Osteoblast (primary cell): ENCODE measurements at regions not wholly inside any gene's neighbourhood (a gene's known extent, or its start where the extent isn't known, plus 50 kb on each side); places are given as distances from the start of the nearest gene placed in this dataset.
"Not testable (repeated sequence)": the region's sequence is repeated elsewhere in the genome, so short reads cannot be mapped to it uniquely, and the experiment has no call there.

ENCODE experiments used
- DNase-seq: peaks from one replicate; pipeline ENCODE4 v3.0.0; 2011; ENCODE audit warnings: low spot score, mixed read lengths; ENCODE audit not compliant: insufficient read length; ENCODE audit errors: missing footprints
- H2AFZ ChIP-seq: 2 replicates; pipeline ENCODE4 v1.6.0; 2011; ENCODE audit warnings: mild to moderate bottlenecking, low read length
- H3K27ac ChIP-seq: 2 replicates; pipeline ENCODE4 v1.5.1; 2011; ENCODE audit warnings: mild to moderate bottlenecking, low read depth, low read length, moderate library complexity
- H3K27me3 ChIP-seq: 2 replicates; pipeline ENCODE4 v1.6.0; 2012; ENCODE audit warnings: mild to moderate bottlenecking, control low read depth, inconsistent platforms, low read length, moderate library complexity; ENCODE audit not compliant: insufficient read depth
- H3K36me3 ChIP-seq: 2 replicates; pipeline ENCODE4 v1.5.1; 2011; ENCODE audit warnings: mild to moderate bottlenecking, low read length, control low read depth, moderate library complexity; ENCODE audit not compliant: insufficient read depth
- H3K4me1 ChIP-seq: 2 replicates; pipeline ENCODE4 v1.5.1; 2011; ENCODE audit warnings: mild to moderate bottlenecking, low read length, control low read depth, moderate library complexity; ENCODE audit not compliant: insufficient read depth
- H3K4me2 ChIP-seq: 2 replicates; pipeline ENCODE4 v1.6.0; 2011; ENCODE audit warnings: mild to moderate bottlenecking, low read length; ENCODE audit not compliant: insufficient read depth
- H3K4me3 ChIP-seq: fragments of 200-600 bp; sonication (generic); 3 replicates; pipeline ENCODE4 v1.5.1; 2012; ENCODE audit warnings: mild to moderate bottlenecking, low read length, inconsistent platforms; ENCODE audit not compliant: insufficient read depth
- H3K79me2 ChIP-seq: 2 replicates; pipeline ENCODE4 v1.6.0; 2012; ENCODE audit warnings: mild to moderate bottlenecking, low read length, control low read depth, inconsistent platforms; ENCODE audit not compliant: insufficient read depth
- H3K9me3 ChIP-seq: 2 replicates; pipeline ENCODE4 v1.5.1; 2011; ENCODE audit warnings: low read depth, low read length, control low read depth
- H4K20me1 ChIP-seq: 2 replicates; pipeline ENCODE4 v1.6.0; 2012; ENCODE audit warnings: mild to moderate bottlenecking, low read length, control low read depth; ENCODE audit not compliant: insufficient read depth
- TF ChIP-seq, protein P1 (sequence below): IDR thresholded peaks from 2 replicates; pipeline ENCODE4 v1.5.1; 2011; ENCODE audit warnings: mild to moderate bottlenecking, low read depth, low read length, moderate library complexity; ENCODE audit errors: extremely low read depth

DNA sequence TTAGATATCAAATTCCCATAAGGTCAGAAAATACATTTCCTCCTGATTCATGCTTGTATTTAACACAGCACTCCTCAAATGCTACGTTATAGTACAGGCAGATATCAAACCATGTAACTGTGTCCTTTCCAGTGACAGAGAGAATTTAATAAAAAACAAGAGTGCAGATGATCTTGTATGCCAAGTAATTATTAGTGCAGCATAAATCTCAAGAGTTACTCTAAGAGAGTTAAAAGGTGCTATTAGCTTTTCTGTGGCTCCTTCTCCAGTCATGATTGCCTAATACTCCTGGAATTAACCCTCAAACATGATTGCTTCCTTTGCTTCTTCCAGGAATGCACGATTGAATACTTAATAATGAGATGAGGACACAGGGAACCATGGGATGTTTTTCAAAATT lies 413.0 kb upstream of the DPH6 start:
- peaks cover 14% of the 10 kb centered on the region for H3K27me3 ChIP-seq
- H3K4me2 ChIP-seq = no peak overlapping the region
- no peaks in the 10 kb centered on the region for H3K4me1 ChIP-seq
- DNase-seq = no peak
- no peak overlapping the region for H2AFZ ChIP-seq
- H4K20me1 ChIP-seq = no peaks in the 10 kb centered on the region
- H3K79me2 ChIP-seq = no peaks in the 10 kb centered on the region
- TF ChIP-seq, protein P1, sequence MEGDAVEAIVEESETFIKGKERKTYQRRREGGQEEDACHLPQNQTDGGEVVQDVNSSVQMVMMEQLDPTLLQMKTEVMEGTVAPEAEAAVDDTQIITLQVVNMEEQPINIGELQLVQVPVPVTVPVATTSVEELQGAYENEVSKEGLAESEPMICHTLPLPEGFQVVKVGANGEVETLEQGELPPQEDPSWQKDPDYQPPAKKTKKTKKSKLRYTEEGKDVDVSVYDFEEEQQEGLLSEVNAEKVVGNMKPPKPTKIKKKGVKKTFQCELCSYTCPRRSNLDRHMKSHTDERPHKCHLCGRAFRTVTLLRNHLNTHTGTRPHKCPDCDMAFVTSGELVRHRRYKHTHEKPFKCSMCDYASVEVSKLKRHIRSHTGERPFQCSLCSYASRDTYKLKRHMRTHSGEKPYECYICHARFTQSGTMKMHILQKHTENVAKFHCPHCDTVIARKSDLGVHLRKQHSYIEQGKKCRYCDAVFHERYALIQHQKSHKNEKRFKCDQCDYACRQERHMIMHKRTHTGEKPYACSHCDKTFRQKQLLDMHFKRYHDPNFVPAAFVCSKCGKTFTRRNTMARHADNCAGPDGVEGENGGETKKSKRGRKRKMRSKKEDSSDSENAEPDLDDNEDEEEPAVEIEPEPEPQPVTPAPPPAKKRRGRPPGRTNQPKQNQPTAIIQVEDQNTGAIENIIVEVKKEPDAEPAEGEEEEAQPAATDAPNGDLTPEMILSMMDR = no peak
- H3K27ac ChIP-seq = no peak overlapping the region
- no peaks in the 10 kb centered on the region for H3K9me3 ChIP-seq
- H3K4me3 ChIP-seq = no peak overlapping the region
- H3K36me3 ChIP-seq = no peaks in the 10 kb centered on the region

DNA sequence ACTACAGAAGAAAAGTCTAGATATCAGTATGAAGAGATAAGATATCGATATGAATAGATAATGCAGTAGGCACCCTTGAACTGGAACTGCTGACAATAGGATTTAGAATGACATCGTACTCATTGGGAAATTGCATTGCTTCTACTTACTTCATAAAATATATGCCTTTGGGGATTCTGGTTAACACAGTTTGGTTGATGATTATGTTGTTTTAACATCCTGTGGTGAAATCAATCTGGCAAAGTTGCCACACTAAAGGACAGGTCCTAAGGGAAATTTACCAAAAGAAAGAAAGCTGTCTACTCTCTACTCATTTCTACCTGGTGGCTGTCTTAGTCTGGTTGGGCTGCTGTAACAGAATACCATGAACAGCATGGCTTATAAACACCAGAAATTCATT lies 417.4 kb upstream of the DPH6 start:
- TF ChIP-seq, protein P1 = no peak
- Histone ChIP-seq H3K27ac (no peak overlapping the region), H3K4me2 (no peak overlapping the region), H3K79me2 (no peaks in the 10 kb centered on the region), H3K27me3 (no peaks in the 10 kb centered on the region), H3K4me1 (no peaks in the 10 kb centered on the region), H3K36me3 (no peaks in the 10 kb centered on the region), H2AFZ (no peak overlapping the region), H4K20me1 (no peaks in the 10 kb centered on the region), H3K4me3 (no peak overlapping the region), H3K9me3 (no peaks in the 10 kb centered on the region)
- no peak for DNase-seq

DNA sequence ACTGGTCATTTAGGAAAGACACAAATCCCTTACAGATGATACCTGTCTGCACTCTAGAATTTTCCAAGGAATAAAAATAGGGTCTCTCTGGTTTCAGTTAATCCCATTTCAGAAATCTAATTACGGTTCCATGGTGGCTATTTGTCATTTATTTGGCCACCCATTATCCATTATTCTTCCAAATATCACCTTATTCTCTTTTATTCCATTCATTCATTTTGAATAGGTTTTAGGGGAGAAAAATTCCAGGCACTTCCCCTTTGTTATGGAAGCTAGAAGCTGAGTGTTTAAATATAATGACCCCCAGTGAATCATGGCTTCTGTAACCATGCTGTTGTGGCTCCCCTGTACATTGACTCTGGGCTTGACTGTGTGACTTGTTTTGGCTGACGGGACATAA lies 420.8 kb upstream of the DPH6 start:
- Histone ChIP-seq H2AFZ (no peak overlapping the region), H3K27me3 (peaks cover 3% of the 10 kb centered on the region), H3K4me3 (no peak overlapping the region), H4K20me1 (no peaks in the 10 kb centered on the region), H3K27ac (no peak overlapping the region), H3K79me2 (no peaks in the 10 kb centered on the region), H3K4me2 (no peak overlapping the region), H3K4me1 (no peaks in the 10 kb centered on the region), H3K9me3 (no peaks in the 10 kb centered on the region), H3K36me3 (no peaks in the 10 kb centered on the region)
- TF ChIP-seq, protein P1 = no peak
- DNase-seq = no peak

DNA sequence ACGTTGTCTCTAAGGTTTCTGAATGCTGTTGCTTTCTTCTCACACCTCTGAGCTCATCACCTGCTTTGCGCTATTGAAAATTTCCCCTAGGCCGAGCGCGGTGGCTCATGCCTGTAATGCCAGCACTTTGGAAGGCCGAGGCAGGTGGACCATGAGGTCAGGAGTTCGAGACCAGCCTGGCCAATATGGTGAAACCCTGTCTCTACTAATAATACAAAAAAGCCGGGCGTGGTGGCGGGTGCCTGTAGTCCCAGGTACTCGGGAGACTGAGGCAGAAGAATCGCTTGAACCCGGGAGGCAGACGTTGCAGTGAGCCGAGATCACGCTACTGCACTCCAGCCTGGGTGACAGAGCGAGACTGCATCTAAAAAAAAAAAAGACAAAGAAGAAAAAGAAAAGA lies 422.0 kb upstream of the DPH6 start:
- H2AFZ ChIP-seq, H3K4me1 ChIP-seq, H4K20me1 ChIP-seq, H3K27ac ChIP-seq, H3K9me3 ChIP-seq, H3K36me3 ChIP-seq, H3K27me3 ChIP-seq, H3K4me3 ChIP-seq, H3K79me2 ChIP-seq, DNase-seq, H3K4me2 ChIP-seq: not testable (repeated sequence)

DNA sequence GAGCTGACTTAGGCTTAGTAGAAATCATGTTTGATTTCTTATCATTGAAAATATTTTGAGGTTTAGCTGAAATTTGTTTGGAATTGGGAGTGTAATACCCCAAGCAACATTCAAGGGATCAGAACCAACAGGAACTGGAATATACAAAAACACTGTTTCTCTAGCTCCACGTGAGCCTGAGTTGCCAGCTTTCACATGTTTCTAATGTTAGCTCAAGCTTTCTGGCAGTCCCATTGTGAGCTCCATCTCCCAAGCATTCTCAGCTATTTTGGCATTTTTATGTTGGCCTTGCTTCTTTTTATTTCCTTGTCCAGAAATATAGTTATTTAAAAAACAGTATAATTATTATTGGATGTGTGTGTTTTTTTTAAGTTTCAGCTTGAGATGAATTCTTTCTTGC lies 427.1 kb upstream of the DPH6 start:
- Histone ChIP-seq H3K4me3 (no peak overlapping the region), H3K4me2 (no peak overlapping the region), H2AFZ (no peak overlapping the region), H3K9me3 (no peaks in the 10 kb centered on the region), H3K27me3 (peaks cover 19% of the 10 kb centered on the region), H3K27ac (no peak overlapping the region), H3K79me2 (no peaks in the 10 kb centered on the region), H4K20me1 (no peaks in the 10 kb centered on the region), H3K36me3 (no peaks in the 10 kb centered on the region), H3K4me1 (no peaks in the 10 kb centered on the region)
- DNase-seq = no peak
- TF ChIP-seq, protein P1 = no peak
